ENCODE measurements at regions not wholly inside any gene's neighbourhood (a gene's known extent, or its start where the extent isn't known, plus 50 kb on each side); places are given as distances from the start of the nearest gene placed in this dataset.

DNA sequence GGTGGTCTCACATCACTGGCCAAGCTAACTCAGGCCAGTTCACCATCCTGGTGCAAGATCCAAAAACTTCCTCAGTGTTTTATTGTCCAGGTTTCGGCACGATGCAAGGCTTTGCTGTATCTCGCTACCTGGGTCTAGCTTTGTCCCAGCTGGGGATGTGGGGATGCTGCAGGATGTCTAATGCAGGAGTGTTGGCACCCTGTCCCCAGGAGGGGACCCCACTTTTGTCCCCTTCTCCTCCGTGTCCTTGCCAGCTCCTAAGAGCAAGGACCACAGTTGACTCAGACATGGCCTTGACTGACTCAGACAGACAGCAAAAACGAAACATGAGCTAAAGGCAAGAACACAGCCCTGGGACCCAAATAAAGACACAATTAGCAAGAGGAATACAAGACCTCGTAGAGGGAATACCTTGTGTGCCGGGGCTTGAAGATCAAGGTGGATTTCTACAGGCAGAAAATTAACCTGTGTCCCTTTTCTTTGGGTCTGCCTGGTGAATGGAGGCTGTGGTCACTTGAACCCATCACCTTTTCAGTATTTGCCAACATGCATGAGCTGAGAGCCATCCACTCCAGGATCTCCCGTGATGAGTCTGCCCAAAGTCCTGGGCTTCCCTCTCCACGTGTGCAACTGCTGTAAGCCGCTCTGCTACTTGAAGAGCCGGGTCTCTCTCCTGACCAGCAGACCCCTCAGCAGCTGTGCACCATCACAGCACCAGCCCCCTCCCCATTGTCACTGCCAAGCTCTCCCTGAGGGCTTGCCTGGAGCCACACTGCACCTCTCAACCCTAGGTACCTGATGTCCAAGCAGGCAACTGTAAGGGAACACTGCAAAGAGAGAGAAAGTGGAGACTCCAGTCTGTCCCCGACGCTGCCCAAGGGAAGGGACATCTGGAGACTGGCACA lies 149.5 kb upstream of the ZNF507 start:
- no peak for DNase-seq

DNA sequence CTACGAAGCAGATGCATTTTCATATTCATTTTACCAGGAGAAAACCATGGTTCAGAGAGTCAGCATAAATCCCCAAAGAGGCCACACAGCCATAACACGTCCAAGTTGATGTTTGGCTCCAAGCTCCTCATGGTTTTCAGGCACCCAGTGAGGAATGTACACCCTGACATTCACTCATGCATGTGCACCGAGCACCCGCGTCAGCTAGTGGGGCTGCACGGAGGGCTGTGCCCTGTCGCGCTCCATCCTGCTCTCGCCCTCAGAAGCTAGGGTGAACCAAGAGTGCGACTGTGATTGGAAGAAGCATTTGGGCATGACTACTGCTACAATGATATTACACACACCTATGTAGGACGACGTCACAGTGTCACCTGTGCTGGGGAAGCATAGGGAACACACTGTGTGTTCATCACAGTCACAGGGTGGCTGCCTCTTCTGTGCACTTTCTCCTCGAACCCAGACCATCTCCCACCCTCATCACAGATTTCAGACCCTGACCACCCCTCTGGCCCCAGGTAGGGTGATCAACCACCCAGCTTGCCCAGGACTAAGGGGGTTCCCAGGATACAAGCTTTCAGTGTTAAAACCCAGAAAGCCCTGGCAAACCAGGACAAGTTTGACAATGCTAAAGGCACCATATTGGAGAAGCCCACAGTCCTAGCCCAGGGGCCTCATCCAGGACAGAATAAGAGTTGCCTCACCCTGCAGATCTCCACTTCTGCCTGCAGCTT lies 148.6 kb upstream of the ZNF507 start:
- no peak for DNase-seq

DNA sequence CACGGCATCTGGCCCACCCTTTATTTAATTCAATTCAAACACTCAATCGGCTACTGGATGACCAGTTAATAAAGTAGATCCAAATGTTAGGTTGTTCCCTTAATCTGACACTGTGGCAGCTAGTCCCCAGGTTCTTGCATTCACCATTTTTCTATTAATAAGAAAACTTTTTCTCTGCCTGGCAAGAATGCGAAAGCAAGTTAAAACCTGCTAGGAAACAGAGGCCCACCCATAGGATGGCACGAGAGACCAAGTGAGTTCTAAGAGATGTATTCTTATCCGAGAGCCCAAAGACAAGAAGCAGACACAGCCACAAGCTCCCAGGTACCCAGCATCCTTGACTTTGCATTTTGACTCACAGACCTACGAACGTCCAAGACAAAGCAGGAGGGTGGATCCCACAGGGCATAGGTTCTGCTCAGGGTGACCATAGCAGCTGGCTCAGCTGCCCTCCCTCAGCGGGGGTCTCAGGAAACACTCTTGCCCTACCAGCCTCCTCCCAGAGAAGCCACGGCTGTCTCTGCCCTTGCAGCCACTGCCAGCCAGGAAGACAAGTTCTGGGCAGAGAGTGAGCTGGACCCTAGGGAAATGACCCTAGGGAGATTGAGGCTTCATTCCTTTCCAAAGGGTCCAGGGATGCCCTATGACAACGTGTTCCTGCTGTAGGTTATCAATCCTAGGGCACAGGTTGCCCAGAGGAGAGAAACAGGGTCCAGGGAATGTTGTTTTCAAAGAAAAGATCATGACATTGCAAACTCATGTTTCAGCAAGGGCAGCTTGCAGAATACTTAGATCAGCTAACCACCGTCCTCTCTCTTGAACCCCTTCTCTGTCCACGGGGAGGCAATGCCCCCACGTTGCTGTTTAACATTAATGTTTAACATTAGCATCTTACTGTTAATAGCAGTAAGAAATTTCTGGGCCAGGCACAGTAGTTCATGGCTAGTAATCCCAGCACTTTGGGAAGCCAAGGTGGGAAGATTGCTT lies 147.2 kb upstream of the ZNF507 start:
- DNase-seq, result no peak

DNA sequence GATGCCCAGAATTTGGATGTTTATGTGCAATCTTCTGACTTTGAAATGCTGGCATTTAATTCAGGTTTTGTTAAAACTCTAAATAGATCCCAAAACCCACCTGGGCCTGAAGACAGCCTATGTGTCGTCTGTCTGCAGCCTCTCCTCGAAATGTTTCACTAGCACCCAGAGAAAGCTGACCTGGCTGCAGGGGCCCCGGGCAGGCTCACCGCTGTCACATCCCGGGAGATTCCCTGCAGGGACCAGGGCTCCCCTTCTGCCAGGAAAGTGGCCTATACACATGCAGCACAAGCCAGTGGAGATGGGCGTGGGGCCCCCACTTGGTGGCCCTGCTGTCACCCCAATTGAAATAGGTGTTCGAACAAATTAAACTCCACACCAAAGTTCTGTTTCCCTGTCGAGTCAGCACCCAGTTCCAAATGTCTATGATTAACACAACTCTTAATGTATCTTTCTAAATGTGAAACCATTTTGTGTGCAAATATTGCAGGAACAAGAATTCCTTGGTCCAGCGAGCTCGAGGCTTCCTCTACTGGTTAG lies 145.8 kb upstream of the ZNF507 start:
- DNase-seq, result no peak

DNA sequence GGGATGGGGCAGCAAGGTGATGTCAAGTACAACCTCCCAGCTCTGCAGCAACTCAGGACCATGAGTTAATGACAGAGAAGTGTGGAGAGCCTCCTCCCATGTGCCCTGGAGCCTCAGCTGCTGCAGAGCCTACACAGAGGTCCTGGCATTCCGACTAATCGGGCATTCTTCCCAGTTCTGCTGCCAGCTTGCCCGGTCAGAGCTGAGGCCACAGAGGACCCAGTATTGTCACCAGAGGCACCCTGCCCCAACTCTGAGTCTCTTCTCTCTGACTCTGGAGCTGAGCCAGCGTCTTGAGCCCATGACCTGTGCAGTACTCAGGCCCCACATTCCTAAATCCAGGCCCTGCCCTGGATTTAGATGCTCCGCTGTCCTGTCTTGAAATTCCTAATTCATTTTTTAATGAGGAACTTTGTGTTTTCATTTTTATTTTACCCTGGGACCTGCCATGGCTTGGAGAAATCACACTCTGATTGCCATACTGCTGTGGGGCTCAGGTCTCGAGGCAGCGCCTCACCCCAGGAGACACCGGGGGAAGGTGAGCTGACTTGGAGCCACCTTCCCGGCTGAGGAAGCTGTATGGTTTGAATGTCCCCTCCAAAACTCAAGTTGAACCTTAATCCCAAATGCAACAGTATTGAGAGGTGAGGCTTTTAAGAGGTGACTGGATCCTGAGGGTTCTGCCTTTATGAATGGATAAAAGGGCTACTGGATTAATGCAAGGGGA lies 144.9 kb upstream of the ZNF507 start:
- no peak for DNase-seq

DNA sequence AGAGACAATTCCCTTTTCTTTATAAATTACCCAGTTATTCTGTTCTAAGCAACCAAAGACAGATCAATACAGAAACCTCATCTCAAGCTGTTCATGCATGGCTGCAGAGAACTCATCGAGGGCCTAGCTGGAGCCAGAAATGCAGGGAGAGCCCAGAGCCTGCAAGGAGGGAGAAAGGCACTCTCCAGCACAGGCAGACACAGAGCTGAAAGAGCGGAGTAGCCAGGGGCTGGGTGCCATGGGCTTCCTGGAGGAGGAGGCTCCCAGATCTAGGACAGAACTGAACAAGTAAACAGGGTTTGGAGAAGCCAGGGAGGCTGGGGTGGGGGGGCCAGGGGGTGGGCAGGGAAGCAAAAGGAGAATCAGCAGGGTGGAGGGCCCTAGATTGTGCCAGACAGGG lies 144.2 kb upstream of the ZNF507 start:
- no peak for DNase-seq

DNA sequence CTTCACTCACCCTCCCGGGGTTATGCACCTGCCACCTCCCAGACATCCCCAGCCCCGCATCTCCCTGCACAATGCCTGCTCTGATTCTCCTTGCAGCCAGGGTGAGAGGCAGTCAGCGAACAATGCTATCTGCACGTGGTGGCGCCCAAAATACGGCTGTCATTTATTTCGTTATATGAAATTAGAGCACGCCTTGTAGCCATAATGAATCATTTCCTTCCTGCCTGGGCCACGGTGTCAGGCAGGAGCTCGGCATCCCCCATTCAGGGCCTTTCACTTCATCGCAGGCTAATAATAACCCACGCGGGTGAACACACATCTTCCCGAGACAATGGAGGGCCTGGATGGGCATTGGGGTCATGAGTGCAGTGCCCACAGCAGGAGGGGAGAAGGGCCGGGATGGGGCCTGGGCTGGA lies 143.8 kb upstream of the ZNF507 start:
- no peak for DNase-seq

DNA sequence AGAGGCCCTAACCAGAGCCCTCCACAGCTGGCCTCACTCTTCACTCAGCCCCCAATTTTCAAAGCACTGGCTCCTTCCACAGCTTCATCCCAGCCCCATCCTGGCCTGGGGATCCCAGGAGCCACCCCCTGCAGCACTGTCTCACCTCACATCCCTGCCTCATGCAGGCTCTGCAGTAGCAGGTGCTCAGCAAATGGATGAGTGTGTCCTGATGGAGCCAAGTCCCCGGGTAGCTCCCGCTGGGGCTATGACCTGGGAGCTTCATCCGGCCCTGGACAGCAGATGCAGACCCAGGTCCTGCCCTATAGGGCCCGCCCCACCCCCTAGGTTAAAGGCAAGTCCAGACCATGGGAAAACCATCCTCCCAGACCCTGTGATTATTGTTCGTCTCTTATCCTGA lies 143.2 kb upstream of the ZNF507 start:
- no peak for DNase-seq

DNA sequence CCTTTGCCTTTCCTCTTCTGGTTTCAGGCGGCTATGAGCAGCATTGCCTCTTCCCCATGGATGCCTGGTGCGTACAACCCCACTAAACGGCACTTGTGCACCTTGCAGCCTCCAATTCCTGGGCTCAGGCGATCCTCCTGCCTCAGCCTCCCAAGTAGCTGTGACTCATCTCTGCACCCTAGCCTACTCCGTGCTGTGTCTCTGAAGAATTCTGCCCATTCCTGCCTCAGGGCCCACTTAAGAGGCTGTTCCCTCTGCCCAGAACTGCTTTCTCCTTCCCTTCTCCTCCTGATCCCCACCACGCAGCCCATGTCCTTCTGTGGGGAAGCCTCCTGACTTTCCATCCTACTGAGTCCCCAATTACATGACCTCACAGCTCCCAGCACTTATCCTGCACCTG lies 142.2 kb upstream of the ZNF507 start:
- DNase-seq, result no peak

DNA sequence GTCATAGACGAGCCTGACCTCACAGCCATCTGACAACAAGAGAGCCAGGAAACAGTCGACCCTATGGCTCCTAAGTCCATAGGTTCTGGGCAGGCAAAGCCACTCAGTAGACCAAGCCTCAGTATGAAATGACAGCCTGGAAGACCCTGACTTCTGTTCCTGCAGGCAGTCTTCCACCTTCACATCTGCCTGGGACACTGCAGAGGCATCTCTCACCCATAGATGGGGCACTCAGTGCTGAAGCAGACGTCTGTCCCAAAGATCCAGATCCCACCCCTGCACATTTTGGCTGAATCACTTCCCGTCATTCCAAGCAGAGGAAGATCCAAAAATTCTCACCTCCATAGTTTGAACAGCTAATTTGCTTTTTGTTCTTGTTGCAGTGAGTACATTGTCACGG lies 139.3 kb upstream of the ZNF507 start:
- no peak for DNase-seq

DNA sequence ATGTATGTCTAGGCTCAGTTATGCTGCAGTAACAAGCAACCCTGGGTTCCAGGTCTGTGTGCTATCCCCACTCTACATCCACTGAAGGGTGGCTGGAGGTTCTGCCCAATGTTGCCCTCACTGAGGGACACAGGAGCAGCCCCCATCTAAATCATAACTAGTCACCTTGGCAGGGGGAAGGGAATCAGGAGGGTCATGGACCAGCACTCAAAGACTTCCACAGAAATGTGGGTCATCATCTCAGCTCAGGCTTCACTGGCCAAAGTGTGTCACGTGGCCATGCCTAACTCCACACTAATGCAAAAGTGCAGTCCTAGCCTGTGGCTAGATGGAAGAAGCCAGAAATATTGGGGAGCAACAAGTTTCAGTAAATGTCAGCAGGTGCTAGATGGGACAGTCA lies 137.3 kb upstream of the ZNF507 start:
- DNase-seq, result no peak

DNA sequence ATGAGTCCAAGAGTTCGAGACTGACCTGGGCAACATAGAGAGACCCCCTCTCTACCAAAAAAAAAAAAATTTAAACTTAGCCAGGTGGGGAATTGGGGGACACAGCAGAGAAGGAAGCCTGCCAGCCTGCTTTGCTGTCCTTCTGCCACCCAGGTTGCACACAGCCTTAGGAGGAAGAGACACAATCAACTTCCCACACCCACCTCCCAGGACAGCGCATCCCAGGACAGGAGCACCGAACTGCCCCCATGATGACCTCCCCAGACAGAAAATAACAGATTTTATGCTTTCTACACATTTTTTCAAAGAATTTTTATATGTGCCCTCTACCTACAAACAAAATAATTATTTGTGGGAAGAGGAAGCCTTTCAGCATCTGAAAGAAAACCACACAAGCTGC lies 126.0 kb upstream of the ZNF507 start:
- no peak for DNase-seq

DNA sequence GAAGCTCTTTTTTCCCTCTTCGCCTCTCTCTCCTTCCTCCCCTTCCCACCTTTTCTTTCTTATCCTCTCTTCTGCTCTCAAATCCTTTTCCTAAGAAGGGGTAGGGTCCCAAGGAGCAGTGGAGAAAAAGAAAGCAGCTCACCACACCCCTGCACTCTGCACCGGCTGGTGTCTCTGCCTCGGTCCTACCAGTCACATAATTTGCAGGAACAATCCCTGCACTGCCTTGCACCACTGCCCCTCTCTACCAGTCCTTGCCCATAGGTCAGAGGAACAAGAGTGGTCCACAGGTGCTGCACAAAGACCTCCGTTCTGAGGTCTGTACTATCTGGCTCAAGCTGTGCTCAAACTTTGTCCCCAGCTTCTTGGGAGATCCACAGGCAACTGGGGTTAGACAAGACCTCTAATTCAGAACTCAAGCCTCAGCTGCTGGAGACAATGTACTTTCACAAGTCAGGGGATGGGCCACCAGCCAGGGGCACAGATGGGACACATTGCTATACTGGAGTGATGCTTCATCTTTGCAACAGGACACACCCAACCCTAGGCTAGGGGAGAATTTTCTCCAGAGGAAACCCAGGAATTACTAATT lies 125.4 kb upstream of the ZNF507 start:
- DNase-seq, result no peak

DNA sequence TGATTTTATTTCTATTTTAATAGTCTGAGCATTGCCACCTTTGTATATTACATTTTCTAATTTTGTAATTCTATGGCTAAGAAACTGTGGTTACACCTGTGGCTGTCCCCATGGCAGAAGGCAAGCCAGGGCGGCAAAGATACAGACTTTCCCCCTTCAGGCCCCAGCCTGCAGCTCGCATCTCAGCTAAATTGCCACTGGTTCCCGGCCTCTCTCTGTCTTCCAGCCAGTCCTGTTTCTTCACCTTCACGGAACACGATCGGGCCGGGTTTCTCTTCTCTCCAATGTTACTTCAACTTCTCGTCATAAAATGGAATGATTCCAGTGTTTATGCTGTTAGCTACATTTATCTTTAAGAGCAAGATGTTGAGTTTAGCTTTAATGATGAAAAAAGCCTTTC lies 124.5 kb upstream of the ZNF507 start:
- no peak for DNase-seq

DNA sequence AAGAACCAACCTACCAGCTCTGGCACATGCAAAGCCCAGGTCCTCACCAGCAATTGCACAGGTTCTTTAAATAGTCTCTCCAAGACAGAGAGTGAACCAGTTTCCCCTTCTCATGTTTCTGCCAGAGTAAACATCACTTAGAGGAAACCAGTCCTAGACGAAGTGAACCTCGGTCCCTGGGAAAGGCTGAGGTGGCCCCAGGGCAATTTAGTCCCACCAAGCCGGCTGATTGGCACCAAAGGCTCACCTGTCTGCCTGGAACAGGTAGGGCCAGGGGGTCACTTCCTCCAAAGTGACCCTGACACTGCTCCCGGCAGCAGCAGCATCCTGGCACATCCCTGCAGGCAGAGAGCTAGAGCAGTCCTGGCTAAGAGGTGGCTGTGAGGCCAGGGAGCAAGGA lies 122.9 kb upstream of the ZNF507 start:
- no peak for DNase-seq

DNA sequence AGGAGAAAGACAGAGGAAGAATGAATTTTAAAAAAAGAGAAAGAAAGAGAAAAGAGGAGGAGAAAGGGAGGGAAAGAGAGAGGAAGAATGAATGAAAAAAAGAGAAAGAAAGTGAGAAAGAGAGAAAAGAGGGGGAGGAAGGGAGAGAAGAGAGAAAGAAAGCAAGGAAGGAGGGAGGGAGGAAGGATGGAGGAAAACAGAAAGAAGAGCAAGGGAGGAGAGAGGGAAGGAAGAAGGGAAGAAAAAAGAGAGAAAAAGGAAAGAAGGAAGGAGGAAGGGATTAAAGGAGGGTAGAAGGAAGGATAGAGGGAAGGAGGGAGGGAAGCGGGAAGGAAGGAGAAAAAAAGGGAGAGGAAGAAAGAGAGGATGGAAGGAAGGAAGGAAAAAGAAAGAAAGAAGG lies 122.3 kb upstream of the ZNF507 start:
- no peak for DNase-seq

DNA sequence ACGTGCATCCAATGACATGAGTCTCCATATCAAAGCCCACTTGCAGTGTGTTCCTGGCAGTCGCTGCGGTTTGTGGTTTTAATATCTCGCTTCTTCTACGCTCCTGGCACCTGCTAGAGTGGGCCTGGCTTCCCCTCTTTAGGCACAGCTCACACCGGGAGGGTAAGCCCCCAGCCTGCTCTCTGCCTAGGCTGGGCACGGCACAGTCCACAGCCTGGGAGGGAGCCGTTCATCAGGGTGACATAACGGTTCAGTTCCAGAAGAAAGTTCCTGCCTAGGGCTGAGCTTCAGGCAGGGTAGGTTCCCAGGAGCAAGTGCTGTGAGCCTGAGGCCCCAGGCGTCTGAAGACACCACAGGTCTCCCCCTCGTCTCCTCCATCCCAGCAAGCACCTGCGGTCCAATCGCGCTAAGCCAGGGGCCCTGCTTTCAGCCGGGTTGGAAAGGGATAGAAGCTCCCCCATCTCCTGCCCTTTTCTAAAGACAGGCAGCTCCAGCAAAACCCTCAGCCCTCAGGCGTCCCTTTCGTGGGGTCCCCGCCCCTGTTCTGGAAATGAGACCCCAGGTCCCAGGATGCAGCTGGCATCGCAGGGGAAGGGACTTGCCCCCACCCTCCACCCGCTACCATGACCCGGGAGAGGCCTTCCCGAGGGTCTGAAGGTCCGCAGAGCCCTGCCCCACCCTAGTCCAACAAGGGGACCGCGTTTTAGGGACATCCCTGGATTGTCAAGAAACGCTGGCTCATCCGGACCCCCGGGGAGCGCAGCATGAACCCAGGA lies 121.6 kb upstream of the ZNF507 start:
- no peak for DNase-seq

DNA sequence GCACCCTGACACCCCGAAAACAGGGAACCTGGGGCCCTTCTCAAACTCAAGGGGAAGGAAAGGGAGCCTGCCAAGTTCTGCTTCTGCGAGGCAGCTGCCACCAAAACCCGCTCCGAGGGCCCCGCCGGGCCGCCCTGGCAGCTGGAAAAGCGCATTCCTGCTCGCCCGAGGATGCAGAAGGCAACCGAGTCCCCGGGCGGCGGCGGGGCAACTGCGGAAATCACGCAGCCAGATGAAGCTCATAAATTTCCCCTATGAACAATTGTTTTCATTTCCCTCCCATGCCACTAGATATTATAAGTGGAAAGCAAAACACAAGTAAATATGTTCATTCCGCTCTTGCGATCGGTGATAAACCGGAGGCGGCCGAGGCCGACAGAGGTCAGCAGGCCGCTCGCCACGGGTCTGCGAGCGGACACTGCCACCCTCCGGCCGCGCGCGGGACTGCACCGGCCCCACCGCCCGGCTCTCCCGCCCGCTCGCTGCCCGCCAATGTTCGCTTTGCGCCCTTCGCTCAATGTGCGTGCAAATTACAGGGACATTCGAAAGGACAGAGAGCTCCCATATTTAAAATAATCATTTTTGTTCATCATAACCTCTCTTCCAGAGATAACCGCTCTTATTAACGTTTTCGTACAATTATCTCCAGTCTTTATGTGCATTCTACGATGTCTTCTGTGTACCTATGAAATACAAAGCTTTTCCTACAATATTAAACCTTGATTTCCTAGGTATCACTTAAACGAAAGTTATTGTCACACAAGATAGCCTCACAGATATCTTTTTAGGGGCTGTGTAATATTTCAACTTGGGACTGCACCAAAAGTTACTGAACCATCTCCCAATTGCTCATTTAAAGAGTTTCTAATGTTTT lies 120.8 kb upstream of the ZNF507 start:
- DNase-seq, result peak; percentile 35

DNA sequence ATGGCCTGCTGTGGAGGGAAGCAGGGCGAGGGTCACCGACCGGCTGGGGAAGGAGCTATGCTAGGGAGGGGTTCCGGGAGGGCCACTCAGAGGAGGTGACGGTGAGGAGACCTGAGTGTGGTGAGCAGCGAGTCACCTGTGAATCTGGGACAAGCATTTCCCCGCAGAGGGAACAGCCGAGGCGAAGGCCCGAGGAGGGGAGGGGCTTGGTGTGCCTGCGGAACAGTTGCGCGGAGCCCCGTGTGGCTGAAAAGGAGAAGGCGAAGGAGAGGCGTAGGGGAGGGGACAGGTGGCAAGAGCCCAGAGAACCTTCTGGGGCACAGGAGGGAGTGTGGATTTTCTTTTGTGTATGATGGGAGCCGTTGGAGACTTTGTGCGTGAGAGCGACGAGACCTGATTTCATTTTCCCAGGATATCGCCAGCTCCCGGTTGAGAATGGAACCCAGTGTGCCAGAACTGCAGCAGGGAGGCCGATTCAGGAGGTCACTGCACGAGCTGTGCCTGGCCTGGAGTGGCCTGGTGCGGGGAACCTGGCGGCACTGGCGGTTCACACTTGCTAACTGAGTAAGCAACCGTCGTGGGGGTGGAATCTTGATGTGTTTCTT lies 117.7 kb upstream of the ZNF507 start:
- DNase-seq, result no peak

Measured in NCI-H146 (cell line).